MM.1S (cell line): ENCODE measurements at regions not wholly inside any gene's neighbourhood (a gene's known extent, or its start where the extent isn't known, plus 50 kb on each side); places are given as distances from the start of the nearest gene placed in this dataset.

Experiments
- DNase-seq: peaks from one replicate; pipeline ENCODE4 v3.0.0-alpha.2; 2015
- H2AFZ ChIP-seq: fragments of 300-600 bp; sonication (generic); 2 replicates; pipeline ENCODE4 v1.6.0; 2016; ENCODE audit warnings: antibody characterized with exemption, low read length
- H3F3A ChIP-seq: fragments of 300-600 bp; sonication (generic); 2 replicates; pipeline ENCODE4 v1.6.1; 2016; ENCODE audit warnings: mild to moderate bottlenecking, antibody characterized with exemption, low read length, moderate library complexity, mixed read lengths; ENCODE audit not compliant: insufficient read depth
- H3K27ac ChIP-seq: fragments of 300-600 bp; sonication (generic); 2 replicates; pipeline ENCODE4 v1.5.1; 2016; ENCODE audit warnings: mild to moderate bottlenecking, low read length
- H3K27me3 ChIP-seq: fragments of 300-600 bp; sonication (generic); replicated peaks from 2 replicates; pipeline ENCODE4 v1.6.0; 2016; ENCODE audit warnings: low read length; ENCODE audit not compliant: insufficient read depth
- H3K36me3 ChIP-seq: fragments of 300-600 bp; sonication (generic); replicated peaks from 2 replicates; pipeline ENCODE4 v1.6.1; 2016; ENCODE audit warnings: mild to moderate bottlenecking, low read length, mixed read lengths; ENCODE audit not compliant: insufficient read depth
- H3K4me1 ChIP-seq: fragments of 300-600 bp; sonication (generic); 2 replicates; pipeline ENCODE4 v1.6.1; 2016; ENCODE audit warnings: low read length, mixed read lengths
- H3K4me2 ChIP-seq: fragments of 300-600 bp; sonication (generic); 2 replicates; pipeline ENCODE4 v1.6.0; 2016; ENCODE audit warnings: low read depth, low read length
- H3K4me3 ChIP-seq: fragments of 300-600 bp; sonication (generic); 2 replicates; pipeline ENCODE4 v1.5.1; 2016; ENCODE audit warnings: low read length, mixed read lengths
- H3K79me2 ChIP-seq: fragments of 300-600 bp; sonication (generic); 2 replicates; pipeline ENCODE4 v1.6.1; 2016; ENCODE audit warnings: mixed run types, low read length, mixed read lengths
- H3K9ac ChIP-seq: fragments of 300-600 bp; sonication (generic); 2 replicates; pipeline ENCODE4 v1.6.1; 2016; ENCODE audit warnings: low read length, mixed read lengths
- H3K9me2 ChIP-seq: fragments of 300-600 bp; sonication (generic); replicated peaks from 2 replicates; pipeline ENCODE4 v1.6.1; 2016; ENCODE audit warnings: mild to moderate bottlenecking, low read length, mixed read lengths; ENCODE audit not compliant: insufficient read depth
- H3K9me3 ChIP-seq: fragments of 300-600 bp; sonication (generic); replicated peaks from 2 replicates; pipeline ENCODE4 v1.6.1; 2016; ENCODE audit warnings: mild to moderate bottlenecking, low read length, mixed read lengths; ENCODE audit not compliant: insufficient read depth
- H4K20me1 ChIP-seq: fragments of 300-600 bp; sonication (generic); 2 replicates; pipeline ENCODE4 v1.6.1; 2016; ENCODE audit warnings: mild to moderate bottlenecking, low read length, moderate library complexity, mixed read lengths; ENCODE audit not compliant: insufficient read depth
- CTCF ChIP-seq: fragments of 300-600 bp; sonication (generic); IDR thresholded peaks from 2 replicates; pipeline ENCODE4 v1.5.1; 2016; ENCODE audit warnings: antibody characterized with exemption, low read length, mixed read lengths
- EZH2 ChIP-seq: fragments of 300-600 bp; sonication (generic); optimal IDR thresholded peaks from 2 replicates; pipeline ENCODE3; 2017; ENCODE audit warnings: low read depth, mild to moderate bottlenecking, antibody characterized with exemption, low read length, mixed read lengths
- EZH2phosphoT487 ChIP-seq: fragments of 300-600 bp; sonication (generic); IDR thresholded peaks from 2 replicates; pipeline ENCODE4 v1.6.1; 2018; ENCODE audit warnings: antibody characterized with exemption, low read length

GRCh38 chr11:131165036-131165435, 205.4 kb upstream of the NTM start:
- Histone ChIP-seq H3K4me3 (no peak overlapping the region), H2AFZ (no peak overlapping the region), H4K20me1 (no peaks in the 10 kb centered on the region), H3F3A (no peaks in the 10 kb centered on the region), H3K79me2 (no peaks in the 10 kb centered on the region), H3K9me3 (no peaks in the 10 kb centered on the region), H3K36me3 (no peaks in the 10 kb centered on the region), H3K4me1 (no peaks in the 10 kb centered on the region), H3K27ac (no peak overlapping the region), H3K27me3 (no peaks in the 10 kb centered on the region), H3K9ac (no peak overlapping the region), H3K9me2 (no peaks in the 10 kb centered on the region), H3K4me2 (no peak overlapping the region)
- no peak for DNase-seq
- no peak for TF ChIP-seq CTCF

DNA sequence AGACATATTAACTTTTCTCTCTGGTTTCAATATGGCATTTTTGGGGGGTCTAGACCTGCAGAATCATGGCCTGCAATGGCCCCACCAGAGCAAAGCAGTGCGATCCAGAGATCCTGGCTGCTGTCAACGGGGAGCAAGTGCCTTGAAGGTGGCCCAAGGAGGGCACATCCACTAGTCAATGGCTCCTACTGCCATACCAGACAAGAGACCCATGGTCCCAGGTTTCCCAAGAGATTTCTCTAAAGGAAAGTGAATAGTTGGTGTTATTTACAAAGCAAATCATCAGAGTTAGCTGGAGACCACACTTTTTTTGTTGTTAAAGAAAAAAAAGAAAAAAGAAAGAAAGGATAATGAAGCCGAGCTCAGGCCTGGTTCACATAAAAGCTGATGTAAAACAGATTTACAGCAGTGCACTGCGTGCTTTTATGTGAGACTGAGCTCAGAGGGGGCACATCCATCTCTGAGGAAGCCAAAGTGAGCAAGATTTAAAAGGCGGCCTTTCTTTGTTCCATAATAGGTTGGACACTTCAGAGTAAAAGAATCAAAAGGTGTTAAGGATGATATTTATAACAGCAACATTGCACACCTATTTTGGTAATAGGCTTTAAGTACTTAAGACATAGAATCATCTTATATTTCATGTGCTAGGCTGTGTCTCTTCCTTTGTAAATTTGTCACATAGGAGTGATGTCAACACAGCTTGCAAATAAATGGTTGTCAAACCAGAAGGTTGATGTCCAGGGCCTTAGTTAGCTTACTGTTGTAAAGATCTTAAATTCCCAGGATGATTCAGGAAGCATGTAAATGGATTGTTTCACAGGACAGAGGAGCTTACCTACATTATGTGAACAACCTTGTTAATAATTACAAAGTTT, 201.3 kb upstream of the NTM start:
- no peak overlapping the region for H2AFZ ChIP-seq
- H3K4me3 ChIP-seq = no peak overlapping the region
- H3K4me2 ChIP-seq = no peak overlapping the region
- H3K9me2 ChIP-seq = no peaks in the 10 kb centered on the region
- no peaks in the 10 kb centered on the region for H3K79me2 ChIP-seq
- H3K9ac ChIP-seq = no peak overlapping the region
- no peaks in the 10 kb centered on the region for H3F3A ChIP-seq
- H3K27ac ChIP-seq = no peak overlapping the region
- no peaks in the 10 kb centered on the region for H3K27me3 ChIP-seq
- no peak for TF ChIP-seq CTCF
- TF ChIP-seq EZH2 = no peak
- no peak for TF ChIP-seq EZH2phosphoT487
- no peaks in the 10 kb centered on the region for H3K36me3 ChIP-seq
- H3K9me3 ChIP-seq = no peaks in the 10 kb centered on the region
- DNase-seq = no peak
- H3K4me1 ChIP-seq = no peaks in the 10 kb centered on the region
- no peaks in the 10 kb centered on the region for H4K20me1 ChIP-seq

DNA sequence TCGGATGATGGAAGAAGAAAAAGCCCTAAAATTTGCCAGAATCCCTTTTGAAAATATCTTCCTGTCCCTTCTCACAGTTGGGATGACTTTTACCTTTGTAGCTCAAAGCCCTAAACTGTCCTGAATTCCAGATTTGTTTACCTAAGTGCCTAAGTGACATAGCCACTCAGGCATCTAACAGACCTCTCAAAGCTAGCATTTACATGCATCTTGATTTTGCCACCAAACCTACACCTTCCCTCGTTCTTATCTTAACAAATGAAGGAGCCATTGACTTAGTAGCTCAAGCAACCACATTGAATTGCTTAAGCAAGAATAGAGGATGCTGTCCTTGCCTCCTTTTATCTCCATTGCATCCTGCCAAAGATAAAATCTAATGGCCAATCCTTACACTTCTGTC, 198.4 kb upstream of the NTM start:
- no peak for TF ChIP-seq CTCF
- no peak for TF ChIP-seq EZH2
- Histone ChIP-seq H3K36me3 (no peaks in the 10 kb centered on the region), H3F3A (no peaks in the 10 kb centered on the region), H2AFZ (no peak overlapping the region), H3K9me2 (no peaks in the 10 kb centered on the region), H3K79me2 (no peaks in the 10 kb centered on the region), H3K9ac (no peak overlapping the region), H3K4me2 (no peak overlapping the region), H3K27ac (no peak overlapping the region), H3K9me3 (no peaks in the 10 kb centered on the region), H3K4me3 (no peak overlapping the region), H3K27me3 (no peaks in the 10 kb centered on the region), H4K20me1 (no peaks in the 10 kb centered on the region), H3K4me1 (no peaks in the 10 kb centered on the region)
- DNase-seq = no peak
